Erythroblast (primary cell): ENCODE measurements at regions not wholly inside any gene's neighbourhood (a gene's known extent, or its start where the extent isn't known, plus 50 kb on each side); places are given as distances from the start of the nearest gene placed in this dataset.
"Not testable (repeated sequence)": the region's sequence is repeated elsewhere in the genome, so short reads cannot be mapped to it uniquely, and the experiment has no call there.

Experiments
- DNase-seq, 2 experiments: peaks; one replicate each; lab custom pipeline; 2025; lab: John Stamatoyannopoulos, UW
- GATA1 ChIP-seq: IDR thresholded peaks from 2 replicates; pipeline ENCODE4 v1.6.1; 2011; ENCODE audit warnings: low read depth, mild to moderate bottlenecking, control low read depth, low read length, moderate library complexity
- POLR2A ChIP-seq: IDR thresholded peaks from 2 replicates; pipeline ENCODE4 v1.6.1; 2011; ENCODE audit warnings: mild to moderate bottlenecking, low read length

- no peak for DNase-seq
- TF ChIP-seq GATA1 (no peak), POLR2A (no peak)
Observed at GRCh38 chr10:4167216-4167615, 382.2 kb upstream of the KLF6 start.

- no peak for TF ChIP-seq POLR2A
- TF ChIP-seq GATA1: no peak
- no peak for DNase-seq
Observed at GRCh38 chr10:4162571-4163286, 377.7 kb upstream of the KLF6 start.

- no peak for DNase-seq
- TF ChIP-seq POLR2A (no peak), GATA1 (no peak)
Observed at GRCh38 chr10:4159173-4159572, 374.2 kb upstream of the KLF6 start.

DNA sequence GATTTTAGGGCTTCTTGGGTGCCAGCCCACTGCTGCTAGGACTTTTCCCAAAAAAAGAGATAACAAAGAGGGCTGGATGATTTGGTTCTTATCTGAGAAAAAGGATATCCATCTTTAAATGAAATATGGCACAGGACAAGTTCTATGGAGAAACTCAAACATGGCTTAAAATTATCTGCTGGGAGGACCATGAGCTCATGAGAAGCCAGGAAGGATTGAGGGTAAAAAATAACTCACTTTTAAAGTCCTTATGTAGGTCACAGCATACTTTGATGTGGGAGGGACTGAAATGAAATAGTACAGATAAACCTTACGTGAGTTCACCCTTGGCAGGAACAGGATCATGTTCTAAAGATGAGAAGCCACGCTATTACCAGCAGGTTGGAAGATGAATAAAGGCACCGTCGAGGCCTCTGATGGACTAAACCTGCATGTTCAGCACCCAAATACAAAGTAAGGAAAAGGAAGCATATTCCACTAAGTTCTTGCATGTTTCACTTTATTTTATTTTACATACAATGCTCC lies 369.2 kb upstream of the KLF6 start:
- TF ChIP-seq GATA1: no peak
- no peak for DNase-seq

GRCh38 chr10:4151466-4151865 lies 366.5 kb upstream of the KLF6 start:
- TF ChIP-seq GATA1 (no peak), POLR2A (no peak)
- DNase-seq: peak in 1 of 2 experiments; percentile 22

DNA sequence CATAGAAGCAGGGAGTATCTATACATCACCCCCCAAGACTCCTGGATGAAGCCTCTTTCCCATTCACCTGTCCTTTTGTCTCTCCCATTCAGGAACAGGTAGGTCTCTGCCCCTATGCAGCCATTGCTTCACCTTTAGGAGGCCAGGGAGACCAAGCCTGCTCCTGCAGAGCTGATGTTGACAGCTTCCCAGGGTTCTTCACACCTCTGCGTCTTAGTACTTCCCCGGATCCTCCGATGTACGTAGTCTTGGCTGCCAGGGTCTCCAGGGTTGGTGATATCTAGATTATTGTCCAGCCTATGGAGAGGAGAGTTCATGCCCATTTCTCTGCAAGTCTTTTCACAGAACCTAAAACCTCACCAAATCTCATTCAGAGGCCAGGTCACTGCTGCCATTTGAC lies 365.7 kb upstream of the KLF6 start:
- no peak for TF ChIP-seq POLR2A
- TF ChIP-seq GATA1: no peak
- no peak for DNase-seq

GRCh38 chr10:4149460-4149859 lies 364.5 kb upstream of the KLF6 start:
- not testable (repeated sequence) for DNase-seq

GRCh38 chr10:4147245-4147644 lies 362.2 kb upstream of the KLF6 start:
- TF ChIP-seq GATA1 (no peak), POLR2A (no peak)
- DNase-seq: no peak

DNA sequence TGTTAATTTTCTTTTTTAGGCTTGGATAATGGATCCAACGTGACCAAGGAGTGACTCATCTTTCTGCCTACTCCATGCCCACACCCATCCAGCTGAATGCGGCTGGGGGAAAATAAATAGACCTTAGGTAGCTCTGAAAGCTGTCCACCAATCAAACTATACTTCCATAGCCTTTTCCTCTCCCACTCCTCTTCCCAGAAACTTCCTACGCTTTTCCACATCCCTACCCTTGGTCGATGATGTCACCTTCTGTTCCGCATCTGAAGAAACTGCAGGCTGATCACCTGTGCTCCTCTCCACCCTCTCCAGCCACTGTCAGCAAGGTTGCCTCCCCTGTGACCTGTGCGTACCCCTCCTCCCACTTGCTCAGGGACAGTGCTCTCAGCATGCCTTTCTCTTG lies 359.8 kb upstream of the KLF6 start:
- no peak for DNase-seq
- TF ChIP-seq POLR2A (no peak), GATA1 (no peak)

- TF ChIP-seq POLR2A (no peak), GATA1 (no peak)
- peak in 1 of 2 experiments; percentile 3 for DNase-seq
Observed at GRCh38 chr10:4141471-4141870, 356.5 kb upstream of the KLF6 start.

DNA sequence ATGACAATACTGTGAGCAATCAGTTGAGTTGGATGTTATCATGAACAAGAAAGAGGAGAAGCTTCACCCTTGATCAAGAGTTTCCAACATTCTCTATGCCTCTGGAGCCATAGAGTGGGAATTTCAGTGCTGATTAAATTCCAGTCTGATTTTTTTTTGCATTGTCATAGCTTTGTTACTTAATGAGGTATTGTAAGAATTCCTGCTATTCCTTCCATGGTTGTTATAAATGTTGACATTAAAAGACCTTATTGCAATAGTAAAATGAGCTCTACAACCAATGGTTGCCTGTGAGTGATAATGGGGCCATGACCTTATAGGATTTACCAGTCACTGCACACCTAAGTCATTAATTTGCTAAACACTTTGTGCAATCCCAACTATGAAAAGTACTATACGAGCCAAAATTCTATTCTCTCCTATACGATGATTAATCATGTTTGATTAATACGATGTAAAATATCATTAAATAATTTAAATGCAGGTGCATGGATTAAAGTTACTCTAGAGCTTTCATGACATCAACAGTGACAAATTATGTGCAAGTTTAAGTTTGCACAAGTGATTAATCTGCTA lies 353.2 kb upstream of the KLF6 start:
- TF ChIP-seq POLR2A (no peak), GATA1 (no peak)
- DNase-seq: no peak

GRCh38 chr10:4137299-4137698 lies 352.3 kb upstream of the KLF6 start:
- TF ChIP-seq GATA1 (no peak), POLR2A (no peak)
- no peak for DNase-seq

DNA sequence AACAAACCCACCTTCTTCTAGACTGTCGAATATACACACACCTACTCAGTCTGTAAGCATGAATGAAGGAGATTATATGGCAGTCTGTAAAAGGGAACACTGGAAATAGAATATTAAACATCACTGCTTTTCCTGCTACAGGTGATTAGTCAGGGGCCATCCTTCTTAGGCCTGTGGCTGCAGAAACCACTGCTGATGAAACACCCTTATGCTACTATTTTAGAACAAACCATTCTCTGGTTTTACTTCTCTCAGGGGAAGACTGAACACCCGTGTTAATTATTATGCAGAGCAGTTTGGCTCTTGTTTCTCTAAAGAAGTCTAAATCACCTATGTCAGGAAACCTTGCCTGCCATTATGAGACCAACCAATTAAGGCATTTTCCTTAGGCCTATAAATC lies 351.1 kb upstream of the KLF6 start:
- no peak for TF ChIP-seq POLR2A
- TF ChIP-seq GATA1: no peak
- no peak for DNase-seq

DNA sequence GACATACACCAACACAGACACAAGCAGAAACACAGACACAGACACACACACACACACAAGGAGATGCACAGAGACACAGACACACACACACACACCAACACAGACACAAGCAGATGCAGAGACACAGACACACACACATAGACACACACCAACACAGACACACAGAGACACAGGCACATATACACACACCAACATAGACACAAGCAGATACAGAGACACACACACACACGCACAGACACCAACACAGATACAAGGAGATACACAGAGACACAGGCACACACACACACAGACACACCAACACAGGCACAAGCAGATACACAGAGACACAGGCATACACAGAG lies 347.2 kb upstream of the KLF6 start:
- TF ChIP-seq POLR2A (no peak), GATA1 (no peak)

More for the DNA sequence above, 347.2 kb upstream of the KLF6 start:
- no peak for DNase-seq
